Activated CD4-positive, alpha-beta T cell treated with anti-CD3 and anti-CD28 coated beads for 36 hours (primary cell): ENCODE measurements at regions not wholly inside any gene's neighbourhood (a gene's known extent, or its start where the extent isn't known, plus 50 kb on each side); places are given as distances from the start of the nearest gene placed in this dataset.

Source experiments
- ATAC-seq: fragments of 200-7000 bp; cut with Tn5 transposase; one replicate; pipeline ENCODE4 v1.10.0; 2021; ENCODE audit warnings: mild to moderate bottlenecking, moderate library complexity
- CTCF ChIA-PET: fragments of 350-600 bp; sonication (Branson Sonifier 250); formaldehyde crosslinking; loops from one replicate; lab custom pipeline; 2021; ENCODE audit warnings: antibody characterized with exemption; lab: Charles Lee
- POLR2A ChIA-PET: fragments of 350-600 bp; sonication (Branson Sonifier 250); formaldehyde crosslinking; loops from one replicate; lab custom pipeline; 2021; ENCODE audit warnings: antibody characterized with exemption, inconsistent platforms; lab: Charles Lee
- DNase-seq: peaks from one replicate; pipeline ENCODE4 v3.0.0-alpha.2; 2020
- H3K27ac Mint-ChIP-seq: one replicate; pipeline ENCODE4 v1.8.0; 2021; ENCODE audit warnings: mixed read lengths
- H3K27me3 Mint-ChIP-seq: one replicate; pipeline ENCODE4 v1.8.0; 2021; ENCODE audit warnings: mixed read lengths
- H3K36me3 Mint-ChIP-seq: one replicate; pipeline ENCODE4 v1.8.0; 2021; ENCODE audit warnings: low read depth, mixed read lengths
- H3K4me1 Mint-ChIP-seq: one replicate; pipeline ENCODE4 v1.8.0; 2021; ENCODE audit warnings: mixed read lengths
- H3K4me3 Mint-ChIP-seq: one replicate; pipeline ENCODE4 v1.8.0; 2021; ENCODE audit warnings: mild to moderate bottlenecking, moderate library complexity, mixed read lengths
- H3K9me3 Mint-ChIP-seq: one replicate; pipeline ENCODE4 v1.8.0; 2021; ENCODE audit warnings: low read depth, mixed read lengths
- intact Hi-C, 2 experiments: fragments of 100-400 bp; cut with DNase I in 1 of 2; cut with micrococcal nuclease in 1 of 2; formaldehyde crosslinking; loops; one replicate each; pipeline versions ENCODE4 v1.14.2 to v1.15.1; 2022 to 2024; cut with DNase I, micrococcal nuclease

- Mint-ChIP-seq H3K36me3 (peaks cover 12% of the 10 kb centered on the region), H3K4me1 (no peaks in the 10 kb centered on the region), H3K9me3 (peaks cover 5% of the 10 kb centered on the region), H3K27me3 (no peaks in the 10 kb centered on the region), H3K27ac (no peak overlapping the region), H3K4me3 (no peak overlapping the region)
- DNase-seq (no peak), ATAC-seq (no peak)
- POLR2A ChIA-PET: no interaction called here
- intact Hi-C loops: no loop called here
- CTCF ChIA-PET: no interaction called here
Observed at GRCh38 chr22:49431551-49431950, 396.1 kb downstream of the BRD1 start.

GRCh38 chr22:49429066-49429465 lies 398.6 kb downstream of the BRD1 start:
- no peaks in the 10 kb centered on the region for H3K9me3 Mint-ChIP-seq
- no peaks in the 10 kb centered on the region for H3K4me1 Mint-ChIP-seq
- ATAC-seq (no peak), DNase-seq (no peak)
- no peak overlapping the region for H3K27ac Mint-ChIP-seq
- H3K4me3 Mint-ChIP-seq: no peak overlapping the region
- intact Hi-C loops: no loop called here
- peaks cover 2% of the 10 kb centered on the region for H3K27me3 Mint-ChIP-seq
- no peaks in the 10 kb centered on the region for H3K36me3 Mint-ChIP-seq
- ChIA-PET CTCF (no interaction called here), POLR2A (no interaction called here)

- CTCF ChIA-PET: interaction anchor here (0.6 kb wide), 1 partner anchor 445 kb away, joined by 3 read pairs; no protein-coding TSS in a partner anchor
- ATAC-seq: no peak
- no peaks in the 10 kb centered on the region for H3K36me3 Mint-ChIP-seq
Observed at GRCh38 chr22:49427941-49428340, 399.7 kb downstream of the BRD1 start.

GRCh38 chr22:49427341-49427740 lies 400.3 kb downstream of the BRD1 start:
- no peak overlapping the region for H3K27ac Mint-ChIP-seq
- POLR2A ChIA-PET: no interaction called here
- CTCF ChIA-PET: interaction anchor here (0.6 kb wide), 1 partner anchor 445 kb away, joined by 3 read pairs; no protein-coding TSS in a partner anchor
- no peaks in the 10 kb centered on the region for H3K9me3 Mint-ChIP-seq
- intact Hi-C loops: no loop called here
- no peaks in the 10 kb centered on the region for H3K36me3 Mint-ChIP-seq
- H3K27me3 Mint-ChIP-seq: peaks cover 2% of the 10 kb centered on the region
- DNase-seq (no peak), ATAC-seq (no peak)
- no peaks in the 10 kb centered on the region for H3K4me1 Mint-ChIP-seq
- H3K4me3 Mint-ChIP-seq: no peak overlapping the region

More at GRCh38 chr22:49427941-49428340, 399.7 kb downstream of the BRD1 start:
- Mint-ChIP-seq H3K4me1 (no peaks in the 10 kb centered on the region), H3K27ac (no peak overlapping the region), H3K9me3 (no peaks in the 10 kb centered on the region), H3K4me3 (no peak overlapping the region), H3K27me3 (peaks cover 2% of the 10 kb centered on the region)
- intact Hi-C loops: no loop called here
- DNase-seq: no peak
- POLR2A ChIA-PET: no interaction called here

GRCh38 chr22:49426618-49427266 lies 400.9 kb downstream of the BRD1 start:
- H3K36me3 Mint-ChIP-seq: no peaks in the 10 kb centered on the region
- H3K27ac Mint-ChIP-seq: no peak overlapping the region
- ATAC-seq: no peak
- ChIA-PET CTCF (no interaction called here), POLR2A (no interaction called here)
- no peak for DNase-seq
- H3K4me1 Mint-ChIP-seq: no peaks in the 10 kb centered on the region
- peaks cover 2% of the 10 kb centered on the region for H3K27me3 Mint-ChIP-seq
- no peaks in the 10 kb centered on the region for H3K9me3 Mint-ChIP-seq
- no peak overlapping the region for H3K4me3 Mint-ChIP-seq
- intact Hi-C loops: no loop called here

GRCh38 chr22:49426098-49426497 lies 401.6 kb downstream of the BRD1 start:
- DNase-seq (no peak), ATAC-seq (no peak)
- Mint-ChIP-seq H3K4me3 (no peak overlapping the region), H3K27ac (no peak overlapping the region), H3K4me1 (no peaks in the 10 kb centered on the region), H3K9me3 (no peaks in the 10 kb centered on the region), H3K36me3 (no peaks in the 10 kb centered on the region), H3K27me3 (peaks cover 2% of the 10 kb centered on the region)
- intact Hi-C loops: no loop called here
- ChIA-PET CTCF (no interaction called here), POLR2A (no interaction called here)

- no peak for DNase-seq
- Mint-ChIP-seq H3K36me3 (no peaks in the 10 kb centered on the region), H3K27me3 (peaks cover 6% of the 10 kb centered on the region), H3K4me1 (no peaks in the 10 kb centered on the region), H3K27ac (no peak overlapping the region), H3K9me3 (peaks cover 6% of the 10 kb centered on the region), H3K4me3 (no peak overlapping the region)
- ATAC-seq: no peak
- ChIA-PET CTCF (interaction anchor here (1.1 kb wide), 1 partner anchor 299 kb away, joined by 3 read pairs; no protein-coding TSS in a partner anchor), POLR2A (no interaction called here)
- intact Hi-C loops: no loop called here
Observed at GRCh38 chr22:49425356-49425755, 402.3 kb downstream of the BRD1 start.

GRCh38 chr22:49424893-49425270 lies 402.8 kb downstream of the BRD1 start:
- ATAC-seq (no peak), DNase-seq (no peak)
- Mint-ChIP-seq H3K27me3 (peaks cover 6% of the 10 kb centered on the region), H3K4me1 (no peaks in the 10 kb centered on the region), H3K36me3 (no peaks in the 10 kb centered on the region), H3K9me3 (peaks cover 6% of the 10 kb centered on the region), H3K4me3 (no peak overlapping the region), H3K27ac (no peak overlapping the region)
- CTCF ChIA-PET: interaction anchor here (1.1 kb wide), 1 partner anchor 299 kb away, joined by 3 read pairs; no protein-coding TSS in a partner anchor
- POLR2A ChIA-PET: no interaction called here
- intact Hi-C loops: no loop called here

GRCh38 chr22:49423125-49423650 lies 404.5 kb downstream of the BRD1 start:
- H3K4me1 Mint-ChIP-seq: no peaks in the 10 kb centered on the region
- intact Hi-C loops: no loop called here
- H3K36me3 Mint-ChIP-seq: no peaks in the 10 kb centered on the region
- H3K9me3 Mint-ChIP-seq: peaks cover 8% of the 10 kb centered on the region
- H3K27ac Mint-ChIP-seq: no peak overlapping the region
- ATAC-seq (no peak), DNase-seq (no peak)
- H3K27me3 Mint-ChIP-seq: peaks cover 6% of the 10 kb centered on the region
- ChIA-PET POLR2A (no interaction called here), CTCF (no interaction called here)
- H3K4me3 Mint-ChIP-seq: no peak overlapping the region

GRCh38 chr22:49422701-49423100 lies 405.0 kb downstream of the BRD1 start:
- H3K36me3 Mint-ChIP-seq: no peaks in the 10 kb centered on the region
- H3K4me3 Mint-ChIP-seq: no peak overlapping the region
- peaks cover 8% of the 10 kb centered on the region for H3K9me3 Mint-ChIP-seq
- DNase-seq (no peak), ATAC-seq (no peak)
- peaks cover 6% of the 10 kb centered on the region for H3K27me3 Mint-ChIP-seq
- CTCF ChIA-PET: no interaction called here
- intact Hi-C loops: no loop called here
- H3K4me1 Mint-ChIP-seq: no peaks in the 10 kb centered on the region
- no peak overlapping the region for H3K27ac Mint-ChIP-seq
- POLR2A ChIA-PET: no interaction called here

GRCh38 chr22:49420651-49421050 lies 407.0 kb downstream of the BRD1 start:
- ATAC-seq: no peak
- CTCF ChIA-PET: no interaction called here
- no peak overlapping the region for H3K27ac Mint-ChIP-seq
- peaks cover 6% of the 10 kb centered on the region for H3K27me3 Mint-ChIP-seq
- POLR2A ChIA-PET: no interaction called here
- intact Hi-C loops: no loop called here
- no peak overlapping the region for H3K4me3 Mint-ChIP-seq
- H3K4me1 Mint-ChIP-seq: no peaks in the 10 kb centered on the region
- peaks cover 8% of the 10 kb centered on the region for H3K9me3 Mint-ChIP-seq
- no peaks in the 10 kb centered on the region for H3K36me3 Mint-ChIP-seq
- no peak for DNase-seq

- H3K9me3 Mint-ChIP-seq: peaks cover 8% of the 10 kb centered on the region
- no peak overlapping the region for H3K4me3 Mint-ChIP-seq
- POLR2A ChIA-PET: no interaction called here
- CTCF ChIA-PET: no interaction called here
- DNase-seq (no peak), ATAC-seq (no peak)
- H3K4me1 Mint-ChIP-seq: no peaks in the 10 kb centered on the region
- H3K27ac Mint-ChIP-seq: no peak overlapping the region
- H3K36me3 Mint-ChIP-seq: no peaks in the 10 kb centered on the region
- intact Hi-C loops: no loop called here
- H3K27me3 Mint-ChIP-seq: peaks cover 6% of the 10 kb centered on the region
Observed at GRCh38 chr22:49419661-49420060, 408.0 kb downstream of the BRD1 start.
